GM12801 (cell line): ENCODE measurements at regions not wholly inside any gene's neighbourhood (a gene's known extent, or its start where the extent isn't known, plus 50 kb on each side); places are given as distances from the start of the nearest gene placed in this dataset.

Experiments used
- CTCF ChIP-seq: IDR thresholded peaks from one replicate; pipeline ENCODE4 v1.5.1; 2011; ENCODE audit warnings: control low read depth; ENCODE audit not compliant: insufficient read length; ENCODE audit errors: extremely low read depth

- no peak for TF ChIP-seq CTCF
These were observed 433.7 kb upstream of the ACO1 start for GRCh38 chr9:31950756-31951155.

DNA sequence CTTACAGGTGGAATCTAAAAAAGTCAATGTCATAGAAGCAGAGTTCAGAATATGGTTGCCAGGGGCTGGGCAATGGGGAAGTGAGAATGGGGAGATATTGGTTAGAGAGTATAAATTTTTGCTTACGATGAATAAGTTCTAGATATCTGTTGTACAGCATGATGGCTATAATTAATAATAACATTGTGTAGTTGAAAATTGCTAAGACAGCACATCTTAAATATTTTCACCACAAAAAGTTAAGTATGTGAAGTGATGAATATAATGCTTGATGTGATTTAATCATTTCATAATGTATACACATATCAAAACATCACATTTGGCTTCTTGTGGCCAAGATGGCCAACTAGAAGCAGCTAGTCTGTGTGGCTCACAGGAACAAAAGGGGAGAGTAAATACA lies 425.9 kb upstream of the ACO1 start:
- no peak for TF ChIP-seq CTCF

DNA sequence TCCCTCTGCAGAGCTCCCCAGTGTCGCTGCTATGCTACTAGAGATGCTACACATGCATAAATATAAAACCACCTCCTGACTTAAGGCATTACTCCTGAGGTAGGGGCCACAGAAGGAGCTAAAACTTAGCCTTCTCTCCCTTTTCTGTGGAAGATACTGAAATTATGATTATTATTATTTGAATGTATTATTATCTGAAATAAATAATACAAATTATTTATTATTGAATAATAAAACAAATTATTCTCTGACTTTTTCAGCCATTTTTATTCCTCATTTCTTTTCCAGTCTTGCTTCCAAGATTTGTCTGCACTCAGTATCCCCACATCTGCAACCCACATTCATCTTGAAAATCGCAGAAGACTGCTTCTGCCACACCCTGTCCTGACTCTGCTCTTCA lies 414.9 kb upstream of the ACO1 start:
- no peak for TF ChIP-seq CTCF

- TF ChIP-seq CTCF, result no peak
These were observed 400.5 kb upstream of the ACO1 start for GRCh38 chr9:31983895-31984294.

DNA sequence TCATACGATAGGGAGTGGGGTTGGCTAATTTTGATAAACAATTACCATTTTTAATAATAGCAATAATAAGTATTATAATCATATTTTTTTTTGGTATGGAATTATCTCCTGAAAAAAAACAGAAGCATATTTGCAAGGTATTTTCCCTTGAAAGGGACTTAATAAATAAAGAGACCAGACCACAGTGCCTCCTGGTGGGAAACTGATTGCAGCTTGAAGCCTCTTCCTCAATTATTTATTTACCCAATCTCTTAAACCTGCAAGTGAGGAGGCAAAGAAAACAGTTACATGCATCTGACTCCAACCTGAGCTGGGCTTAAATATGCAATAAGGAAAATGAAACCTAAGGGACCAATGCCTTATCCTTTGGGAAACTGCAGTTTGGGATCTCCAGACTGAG lies 388.1 kb upstream of the ACO1 start:
- no peak for TF ChIP-seq CTCF

DNA sequence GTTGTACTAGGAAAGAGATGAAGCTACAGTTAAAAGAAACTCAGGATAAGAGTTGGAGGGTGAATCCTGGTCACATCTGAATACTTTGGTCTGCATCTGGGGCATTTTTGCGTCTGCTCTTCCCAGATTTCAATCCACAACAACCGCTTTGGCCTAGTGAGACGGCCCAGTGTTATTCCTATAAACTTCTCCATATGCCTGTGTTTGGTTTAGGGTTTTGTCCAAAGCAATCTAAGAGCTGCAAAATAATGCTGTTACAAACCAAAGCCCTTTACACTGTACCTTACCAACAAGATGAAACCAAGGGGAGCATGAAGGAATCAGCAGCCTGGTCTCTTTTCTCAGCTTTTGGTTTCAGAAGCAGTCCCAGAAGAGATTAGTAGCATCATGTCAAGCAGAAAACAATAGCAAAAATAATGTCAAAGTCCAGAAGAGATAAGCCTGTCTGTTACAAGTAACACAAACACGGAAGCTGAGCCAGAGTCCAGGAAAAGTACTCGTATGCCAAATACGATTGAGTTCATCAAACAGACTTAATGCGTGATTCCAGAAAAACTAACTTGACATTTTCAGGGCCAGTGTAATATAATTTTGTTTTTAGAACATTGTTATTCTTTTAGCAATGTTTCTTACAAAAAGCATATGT lies 379.9 kb upstream of the ACO1 start:
- no peak for TF ChIP-seq CTCF

DNA sequence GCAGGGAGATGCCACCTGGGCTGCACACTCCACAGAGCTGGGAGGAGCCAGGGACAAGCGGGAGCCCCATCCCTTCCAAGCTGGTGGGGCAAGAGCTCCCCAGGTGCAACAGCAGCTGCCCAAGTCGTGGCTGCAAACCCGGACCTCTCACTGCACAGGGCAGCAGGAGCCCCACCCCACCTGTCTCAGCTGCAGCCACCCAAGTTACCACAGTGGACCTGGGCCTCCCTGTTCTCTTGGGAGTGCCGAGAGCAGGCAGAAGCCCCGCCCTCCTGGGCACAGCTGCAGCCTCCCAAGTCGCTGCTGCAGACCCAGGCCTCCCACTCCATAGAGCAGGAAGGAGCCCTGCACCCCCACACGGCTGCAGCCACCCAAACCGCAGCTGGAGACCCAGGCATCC lies 374.1 kb upstream of the ACO1 start:
- no peak for TF ChIP-seq CTCF
